Keratinocyte (primary cell): ENCODE measurements at regions not wholly inside any gene's neighbourhood (a gene's known extent, or its start where the extent isn't known, plus 50 kb on each side); places are given as distances from the start of the nearest gene placed in this dataset.
"Not testable (repeated sequence)": the region's sequence is repeated elsewhere in the genome, so short reads cannot be mapped to it uniquely, and the experiment has no call there.

ENCODE experiments used
- DNase-seq: peaks from one replicate; pipeline ENCODE4 v3.0.0-alpha.2; 2011; ENCODE audit warnings: low read depth, missing footprints, low spot score
- FAIRE-seq: peaks from 2 replicates; lab custom pipeline; 2011; peaks lifted over from hg19 to GRCh38; lab: Jason Lieb, UNC
- H2AFZ ChIP-seq: 2 replicates; pipeline ENCODE4 v1.6.0; 2012; ENCODE audit warnings: low read length, control low read depth, inconsistent platforms; ENCODE audit not compliant: control insufficient read depth
- H3K27ac ChIP-seq: 2 replicates; pipeline ENCODE4 v1.5.1; 2011; ENCODE audit warnings: low read length; ENCODE audit not compliant: control insufficient read depth, insufficient read depth
- H3K27me3 ChIP-seq: 3 replicates; pipeline ENCODE4 v1.6.0; 2011; ENCODE audit warnings: low read length; ENCODE audit not compliant: control insufficient read depth, insufficient read depth; ENCODE audit errors: extremely low read depth
- H3K36me3 ChIP-seq, 2 experiments: 2 replicates in 1 of 2; 3 replicates in 1 of 2; pipeline ENCODE4 v1.5.1; 2011; ENCODE audit warnings: low read length in 2 of 2, mild to moderate bottlenecking in 1 of 2; ENCODE audit not compliant: control insufficient read depth in 2 of 2, insufficient read depth in 2 of 2; ENCODE audit errors: extremely low read depth in 1 of 2
- H3K4me1 ChIP-seq: 3 replicates; pipeline ENCODE4 v1.5.1; 2011; ENCODE audit warnings: low read length; ENCODE audit not compliant: control insufficient read depth, insufficient read depth; ENCODE audit errors: extremely low read depth
- H3K4me2 ChIP-seq: 3 replicates; pipeline ENCODE4 v1.6.0; 2011; ENCODE audit warnings: low read depth, low read length; ENCODE audit not compliant: control insufficient read depth, insufficient read depth; ENCODE audit errors: extremely low read depth
- H3K4me3 ChIP-seq, 3 experiments: fragments of 200-600 bp in 1 of 3; sonication (generic) in 1 of 3; 2 replicates in 2 of 3; 3 replicates in 1 of 3; pipeline ENCODE4 v1.5.1; 2011 to 2016; ENCODE audit warnings: low read length in 3 of 3, mild to moderate bottlenecking in 3 of 3, control low read depth in 2 of 3, inconsistent platforms in 1 of 3, low read depth in 1 of 3, mixed read lengths in 1 of 3, mixed run types in 1 of 3, moderate library complexity in 1 of 3; ENCODE audit not compliant: control insufficient read depth in 2 of 3, insufficient read depth in 2 of 3; ENCODE audit errors: extremely low read depth in 1 of 3
- H3K79me2 ChIP-seq: 2 replicates; pipeline ENCODE4 v1.6.0; 2012; ENCODE audit warnings: low read length; ENCODE audit not compliant: control insufficient read depth, insufficient read depth
- H3K9ac ChIP-seq: 3 replicates; pipeline ENCODE4 v1.6.0; 2011; ENCODE audit warnings: low read length; ENCODE audit not compliant: control insufficient read depth, insufficient read depth; ENCODE audit errors: extremely low read depth
- H3K9me1 ChIP-seq: 3 replicates; pipeline ENCODE4 v1.6.0; 2011; ENCODE audit warnings: low read length; ENCODE audit not compliant: control insufficient read depth, insufficient read depth; ENCODE audit errors: extremely low read depth
- H3K9me3 ChIP-seq: 2 replicates; pipeline ENCODE4 v1.5.1; 2012; ENCODE audit warnings: low read depth, low read length; ENCODE audit not compliant: control insufficient read depth
- H4K20me1 ChIP-seq: 3 replicates; pipeline ENCODE4 v1.6.0; 2011; ENCODE audit warnings: low read length; ENCODE audit not compliant: control insufficient read depth, insufficient read depth; ENCODE audit errors: extremely low read depth
- EZH2 ChIP-seq: IDR thresholded peaks from one replicate; pipeline ENCODE4 v1.6.1; 2012; ENCODE audit warnings: inconsistent platforms, mild to moderate bottlenecking, low read length, moderate library complexity
- dilution Hi-C: fragments of 300-500 bp; cut with MboI; formaldehyde crosslinking; loops from one replicate; pipeline ENCODE4 v1.7.0; 2020; ENCODE audit warnings: low sequenced_read_pairs; ENCODE audit not compliant: extremely low pct_ligation_motif_present
- TF ChIP-seq, protein P1 (sequence below), 3 experiments: IDR thresholded peaks in 1 of 3; conservative IDR thresholded peaks in 1 of 3; optimal IDR thresholded peaks in 1 of 3; 2 replicates in 2 of 3; 3 replicates in 1 of 3; pipeline versions ENCODE3 to v1.5.1; 2011; ENCODE audit warnings: low read length in 3 of 3, mild to moderate bottlenecking in 3 of 3, moderate library complexity in 2 of 3, control low read depth in 1 of 3, inconsistent platforms in 1 of 3; ENCODE audit not compliant: insufficient read depth in 2 of 3; ENCODE audit errors: extremely low read depth in 1 of 3

DNA sequence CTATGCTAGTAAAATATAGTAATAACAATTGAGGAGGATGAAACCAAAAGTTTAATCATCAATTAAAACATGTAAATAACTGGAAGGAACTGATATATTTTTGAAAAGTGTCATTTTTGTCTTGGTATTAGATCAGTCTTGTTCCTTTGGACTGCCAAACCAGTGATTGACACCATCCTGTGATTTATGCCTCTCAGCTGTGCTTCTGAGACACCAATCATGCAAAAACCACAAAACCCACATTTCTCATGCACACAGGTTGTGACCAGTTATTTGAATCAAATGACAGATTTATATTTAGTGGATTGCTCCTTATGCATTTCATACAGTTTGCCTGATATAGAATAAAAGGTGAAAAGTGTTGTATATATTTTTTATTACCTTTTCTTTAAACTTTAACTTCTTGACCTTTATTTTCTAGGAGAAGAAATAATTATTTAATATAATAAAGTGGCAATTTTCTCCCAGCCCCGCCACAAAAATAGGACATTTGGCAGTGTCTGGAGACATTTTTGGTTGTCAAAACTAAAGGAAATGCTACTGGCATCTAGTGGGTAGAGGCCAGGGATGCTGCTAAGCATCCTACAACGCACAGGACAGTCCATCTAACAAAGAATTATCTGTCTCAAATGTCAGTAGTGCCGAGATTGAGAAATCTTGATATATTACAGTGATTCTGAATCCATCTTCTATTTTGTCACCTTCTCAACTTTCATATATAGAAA is 383.6 kb downstream of the BCKDHB start:
- Histone ChIP-seq H4K20me1 (no peaks in the 10 kb centered on the region), H3K27me3 (no peaks in the 10 kb centered on the region), H3K9me3 (no peaks in the 10 kb centered on the region), H3K36me3 (no peaks in the 10 kb centered on the region), H3K4me2 (no peak overlapping the region), H3K9me1 (no peaks in the 10 kb centered on the region), H3K27ac (no peak overlapping the region), H3K4me3 (no peak overlapping the region), H2AFZ (no peak overlapping the region), H3K9ac (no peak overlapping the region), H3K79me2 (no peaks in the 10 kb centered on the region), H3K4me1 (peaks cover 4% of the 10 kb centered on the region)
- DNase-seq (no peak), FAIRE-seq (no peak)
- dilution Hi-C loops: no loop called here
- no peak for TF ChIP-seq EZH2
- TF ChIP-seq, protein P1, sequence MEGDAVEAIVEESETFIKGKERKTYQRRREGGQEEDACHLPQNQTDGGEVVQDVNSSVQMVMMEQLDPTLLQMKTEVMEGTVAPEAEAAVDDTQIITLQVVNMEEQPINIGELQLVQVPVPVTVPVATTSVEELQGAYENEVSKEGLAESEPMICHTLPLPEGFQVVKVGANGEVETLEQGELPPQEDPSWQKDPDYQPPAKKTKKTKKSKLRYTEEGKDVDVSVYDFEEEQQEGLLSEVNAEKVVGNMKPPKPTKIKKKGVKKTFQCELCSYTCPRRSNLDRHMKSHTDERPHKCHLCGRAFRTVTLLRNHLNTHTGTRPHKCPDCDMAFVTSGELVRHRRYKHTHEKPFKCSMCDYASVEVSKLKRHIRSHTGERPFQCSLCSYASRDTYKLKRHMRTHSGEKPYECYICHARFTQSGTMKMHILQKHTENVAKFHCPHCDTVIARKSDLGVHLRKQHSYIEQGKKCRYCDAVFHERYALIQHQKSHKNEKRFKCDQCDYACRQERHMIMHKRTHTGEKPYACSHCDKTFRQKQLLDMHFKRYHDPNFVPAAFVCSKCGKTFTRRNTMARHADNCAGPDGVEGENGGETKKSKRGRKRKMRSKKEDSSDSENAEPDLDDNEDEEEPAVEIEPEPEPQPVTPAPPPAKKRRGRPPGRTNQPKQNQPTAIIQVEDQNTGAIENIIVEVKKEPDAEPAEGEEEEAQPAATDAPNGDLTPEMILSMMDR (optimal IDR thresholded peaks at IDR 0.05 in 1 of 3, IDR thresholded peaks at IDR 0.05 in 1 of 3, conservative IDR thresholded peaks at IDR 0.05 in 1 of 3; ENCODE audit: extremely low read depth in 1 of 3, insufficient read depth in 2 of 3, low read length in 3 of 3): no peak

GRCh38 chr6:80488190-80488589 is 381.7 kb downstream of the BCKDHB start:
- TF ChIP-seq EZH2: no peak
- TF ChIP-seq, protein P1 (optimal IDR thresholded peaks at IDR 0.05 in 1 of 3, IDR thresholded peaks at IDR 0.05 in 1 of 3, conservative IDR thresholded peaks at IDR 0.05 in 1 of 3; ENCODE audit: extremely low read depth in 1 of 3, insufficient read depth in 2 of 3, low read length in 3 of 3): no peak
- H3K79me2 ChIP-seq: no peaks in the 10 kb centered on the region
- FAIRE-seq (no peak), DNase-seq (no peak)
- dilution Hi-C loops: no loop called here
- H2AFZ ChIP-seq: no peak overlapping the region
- no peaks in the 10 kb centered on the region for H3K9me1 ChIP-seq
- H3K27ac ChIP-seq: no peak overlapping the region
- H3K4me2 ChIP-seq: no peak overlapping the region
- H3K27me3 ChIP-seq: no peaks in the 10 kb centered on the region
- H3K4me1 ChIP-seq: peaks cover 4% of the 10 kb centered on the region
- H3K36me3 ChIP-seq: no peaks in the 10 kb centered on the region
- H3K9ac ChIP-seq: no peak overlapping the region
- no peaks in the 10 kb centered on the region for H3K9me3 ChIP-seq
- H4K20me1 ChIP-seq: no peaks in the 10 kb centered on the region
- no peak overlapping the region for H3K4me3 ChIP-seq

GRCh38 chr6:80485494-80485893 is 379.0 kb downstream of the BCKDHB start:
- H3K4me3 ChIP-seq, H3K9me3 ChIP-seq, H4K20me1 ChIP-seq, H3K36me3 ChIP-seq, H2AFZ ChIP-seq, H3K79me2 ChIP-seq, H3K27me3 ChIP-seq, FAIRE-seq, DNase-seq, H3K9ac ChIP-seq, H3K27ac ChIP-seq, H3K4me1 ChIP-seq, H3K4me2 ChIP-seq, dilution Hi-C loops, H3K9me1 ChIP-seq: not testable (repeated sequence)
